OCI-LY7 (cell line): ENCODE measurements at regions not wholly inside any gene's neighbourhood (a gene's known extent, or its start where the extent isn't known, plus 50 kb on each side); places are given as distances from the start of the nearest gene placed in this dataset.

ENCODE experiments used
- BruUV-seq: library from RNA; stranded (reverse); fragments of 400-500 nt; replicated peaks from 2 replicates; lab custom pipeline; 2021; lab: Mats Ljungman, UMichigan
- CTCF ChIA-PET: fragments of 300-600 bp; sonication (Branson Sonifier 250); formaldehyde crosslinking; loops from one replicate; lab custom pipeline; 2022; ENCODE audit warnings: antibody characterized with exemption; ENCODE audit not compliant: unreplicated experiment; lab: Charles Lee
- POLR2A ChIA-PET: fragments of 300-600 bp; sonication (Branson Sonifier 250); formaldehyde crosslinking; loops from one replicate; lab custom pipeline; 2022; ENCODE audit warnings: antibody characterized with exemption; lab: Charles Lee
- DNase-seq: peaks from one replicate; pipeline ENCODE4 v3.0.0-alpha.2; 2015; ENCODE audit warnings: low spot score
- H2AFZ ChIP-seq: fragments of 200-600 bp; sonication (generic), shearing (Covaris generic); 2 replicates; pipeline ENCODE4 v1.6.1; 2014; ENCODE audit warnings: mild to moderate bottlenecking, antibody characterized with exemption, low read length, moderate library complexity
- H3K27ac ChIP-seq: fragments of 200-600 bp; sonication (generic); 2 replicates; pipeline ENCODE4 v1.5.1; 2014; ENCODE audit warnings: mixed run types, low read depth, mild to moderate bottlenecking, moderate library complexity, low read length, inconsistent platforms; ENCODE audit not compliant: poor library complexity, severe bottlenecking
- H3K36me3 ChIP-seq: fragments of 200-600 bp; sonication (generic); 2 replicates; pipeline ENCODE4 v1.6.1; 2014; ENCODE audit warnings: mild to moderate bottlenecking, antibody characterized with exemption, low read length, moderate library complexity, mixed read lengths; ENCODE audit not compliant: insufficient read depth
- H3K4me1 ChIP-seq: fragments of 200-600 bp; sonication (generic); 2 replicates; pipeline ENCODE4 v1.5.1; 2014; ENCODE audit warnings: mild to moderate bottlenecking, low read length; ENCODE audit not compliant: insufficient read depth, poor library complexity, severe bottlenecking
- H3K4me2 ChIP-seq: fragments of 200-600 bp; sonication (generic); 2 replicates; pipeline ENCODE4 v1.6.1; 2014; ENCODE audit warnings: mild to moderate bottlenecking, low read length
- H3K4me3 ChIP-seq: fragments of 200-600 bp; sonication (generic); 2 replicates; pipeline ENCODE4 v1.5.1; 2014; ENCODE audit warnings: mild to moderate bottlenecking, low read depth, low read length; ENCODE audit not compliant: poor library complexity, severe bottlenecking
- H3K79me2 ChIP-seq: fragments of 200-600 bp; sonication (generic); 2 replicates; pipeline ENCODE4 v1.6.1; 2016; ENCODE audit warnings: low read depth, mild to moderate bottlenecking, low read length, moderate library complexity, mixed read lengths; ENCODE audit not compliant: insufficient read depth
- H3K9me2 ChIP-seq: fragments of 200-600 bp; sonication (generic); 2 replicates; pipeline ENCODE4 v1.6.1; 2016; ENCODE audit warnings: mild to moderate bottlenecking, low read length, mixed read lengths; ENCODE audit not compliant: insufficient read depth
- H3K9me3 ChIP-seq: fragments of 200-600 bp; sonication (generic); 2 replicates; pipeline ENCODE4 v1.6.1; 2014; ENCODE audit warnings: mild to moderate bottlenecking, mixed run types, low read length, mixed read lengths
- H4K20me1 ChIP-seq: fragments of 200-600 bp; sonication (generic); 2 replicates; pipeline ENCODE4 v1.6.1; 2014; ENCODE audit warnings: mild to moderate bottlenecking, antibody characterized with exemption, low read length, moderate library complexity, mixed read lengths; ENCODE audit not compliant: insufficient read depth
- EZH2phosphoT487 ChIP-seq: fragments of 200-600 bp; sonication (generic); IDR thresholded peaks from 2 replicates; pipeline ENCODE4 v1.6.1; 2018; ENCODE audit warnings: low read depth, borderline replicate concordance, mild to moderate bottlenecking, mixed run types, antibody characterized with exemption, low read length, moderate library complexity, mixed read lengths
- intact Hi-C: fragments of 100-400 bp; cut with micrococcal nuclease; formaldehyde crosslinking; loops from one replicate; pipeline ENCODE4 v1.10.0; 2022; ENCODE audit not compliant: unreplicated experiment
- TF ChIP-seq, protein P1 (sequence below): fragments of 200-600 bp; sonication (generic); conservative IDR thresholded peaks from 2 replicates; pipeline ENCODE4 v1.5.1; 2014; ENCODE audit warnings: mild to moderate bottlenecking, antibody characterized with exemption, low read length, moderate library complexity, mixed read lengths

- H3K79me2 ChIP-seq, result no peaks in the 10 kb centered on the region
- POLR2A ChIA-PET, result interaction anchor here (0.6 to 1.5 kb wide), 2 partner anchors 9 to 621 kb away, joined by 3 to 5 read pairs; no protein-coding TSS in a partner anchor
- H3K4me2 ChIP-seq, result no peak overlapping the region
- TF ChIP-seq EZH2phosphoT487, result no peak
- TF ChIP-seq, protein P1, sequence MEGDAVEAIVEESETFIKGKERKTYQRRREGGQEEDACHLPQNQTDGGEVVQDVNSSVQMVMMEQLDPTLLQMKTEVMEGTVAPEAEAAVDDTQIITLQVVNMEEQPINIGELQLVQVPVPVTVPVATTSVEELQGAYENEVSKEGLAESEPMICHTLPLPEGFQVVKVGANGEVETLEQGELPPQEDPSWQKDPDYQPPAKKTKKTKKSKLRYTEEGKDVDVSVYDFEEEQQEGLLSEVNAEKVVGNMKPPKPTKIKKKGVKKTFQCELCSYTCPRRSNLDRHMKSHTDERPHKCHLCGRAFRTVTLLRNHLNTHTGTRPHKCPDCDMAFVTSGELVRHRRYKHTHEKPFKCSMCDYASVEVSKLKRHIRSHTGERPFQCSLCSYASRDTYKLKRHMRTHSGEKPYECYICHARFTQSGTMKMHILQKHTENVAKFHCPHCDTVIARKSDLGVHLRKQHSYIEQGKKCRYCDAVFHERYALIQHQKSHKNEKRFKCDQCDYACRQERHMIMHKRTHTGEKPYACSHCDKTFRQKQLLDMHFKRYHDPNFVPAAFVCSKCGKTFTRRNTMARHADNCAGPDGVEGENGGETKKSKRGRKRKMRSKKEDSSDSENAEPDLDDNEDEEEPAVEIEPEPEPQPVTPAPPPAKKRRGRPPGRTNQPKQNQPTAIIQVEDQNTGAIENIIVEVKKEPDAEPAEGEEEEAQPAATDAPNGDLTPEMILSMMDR, result no peak
- no peaks in the 10 kb centered on the region for H4K20me1 ChIP-seq
- H3K36me3 ChIP-seq, result no peaks in the 10 kb centered on the region
- H3K9me2 ChIP-seq, result no peaks in the 10 kb centered on the region
- intact Hi-C loops, result no loop called here
- DNase-seq, result no peak
- H3K4me3 ChIP-seq, result no peak overlapping the region
- no peaks in the 10 kb centered on the region for H3K4me1 ChIP-seq
- H3K9me3 ChIP-seq, result no peaks in the 10 kb centered on the region
- no TSS peak for BruUV-seq
- H3K27ac ChIP-seq, result no peak overlapping the region
- no peak overlapping the region for H2AFZ ChIP-seq
- CTCF ChIA-PET, result interaction anchor here (0.5 kb wide), 1 partner anchor 34 kb away, joined by 3 read pairs; no protein-coding TSS in a partner anchor
Observed at GRCh38 chr21:32088471-32088870, 190.4 kb downstream of the MIS18A start.

DNA sequence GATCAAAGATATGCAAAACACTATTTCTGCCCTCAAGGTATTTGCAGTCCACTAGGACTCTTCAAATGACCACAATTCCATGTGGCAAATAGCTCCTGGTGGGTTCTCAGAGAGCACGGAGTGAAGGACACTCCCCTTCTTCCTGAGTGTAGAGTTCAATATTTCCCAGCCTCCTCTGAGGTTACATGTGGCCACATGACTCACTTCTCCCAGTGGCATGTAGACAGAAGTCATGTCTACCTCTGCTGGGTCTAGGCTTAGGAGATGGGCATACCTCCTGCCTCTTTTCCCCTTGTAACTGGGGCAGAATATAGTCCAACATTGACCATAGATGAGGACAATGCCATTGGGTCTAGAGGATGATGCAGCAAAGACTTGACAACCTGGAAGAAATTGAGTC lies 191.4 kb downstream of the MIS18A start:
- H3K9me3 ChIP-seq, result no peaks in the 10 kb centered on the region
- H3K4me3 ChIP-seq, result no peak overlapping the region
- POLR2A ChIA-PET, result interaction anchor here (0.6 to 1.5 kb wide), 2 partner anchors 10 to 79 kb away, joined by 5 to 6 read pairs; no protein-coding TSS in a partner anchor
- no peaks in the 10 kb centered on the region for H3K36me3 ChIP-seq
- BruUV-seq, result no TSS peak
- no peak overlapping the region for H3K27ac ChIP-seq
- no peaks in the 10 kb centered on the region for H3K9me2 ChIP-seq
- H4K20me1 ChIP-seq, result no peaks in the 10 kb centered on the region
- no peak overlapping the region for H2AFZ ChIP-seq
- intact Hi-C loops, result no loop called here
- no peak for DNase-seq
- no peaks in the 10 kb centered on the region for H3K4me1 ChIP-seq
- H3K4me2 ChIP-seq, result no peak overlapping the region
- TF ChIP-seq, protein P1, result no peak
- no peak for TF ChIP-seq EZH2phosphoT487
- H3K79me2 ChIP-seq, result no peaks in the 10 kb centered on the region
- CTCF ChIA-PET, result no interaction called here

- no peak overlapping the region for H2AFZ ChIP-seq
- CTCF ChIA-PET, result no interaction called here
- H3K4me2 ChIP-seq, result no peak overlapping the region
- POLR2A ChIA-PET, result no interaction called here
- DNase-seq, result no peak
- H3K9me3 ChIP-seq, result no peaks in the 10 kb centered on the region
- no peaks in the 10 kb centered on the region for H3K36me3 ChIP-seq
- TF ChIP-seq EZH2phosphoT487, result no peak
- TF ChIP-seq, protein P1, result no peak
- no TSS peak for BruUV-seq
- no peaks in the 10 kb centered on the region for H3K9me2 ChIP-seq
- no peak overlapping the region for H3K27ac ChIP-seq
- no peaks in the 10 kb centered on the region for H4K20me1 ChIP-seq
- intact Hi-C loops, result no loop called here
- H3K4me1 ChIP-seq, result no peaks in the 10 kb centered on the region
- H3K79me2 ChIP-seq, result no peaks in the 10 kb centered on the region
- no peak overlapping the region for H3K4me3 ChIP-seq
Observed at GRCh38 chr21:32083197-32083596, 195.7 kb downstream of the MIS18A start.
